ENCODE measurements at regions not wholly inside any gene's neighbourhood (a gene's known extent, or its start where the extent isn't known, plus 50 kb on each side); places are given as distances from the start of the nearest gene placed in this dataset.

- TF ChIP-seq GABPA (IDR thresholded peaks at IDR 0.05; ENCODE audit: low read depth) (no peak), POLR2AphosphoS5 (IDR thresholded peaks at IDR 0.05; ENCODE audit: low read depth) (no peak), CTCF (IDR thresholded peaks at IDR 0.05; ENCODE audit: insufficient read depth, low read length) (no peak)
- Histone ChIP-seq H3K27ac (replicated peaks) (no peak overlapping the region), H3K4me3 (replicated peaks; ENCODE audit: insufficient read depth, low read length) (no peak overlapping the region), H3K27me3 (ENCODE audit: insufficient read depth, poor library complexity, severe bottlenecking) (no peaks in the 10 kb centered on the region)
- DNase-seq (ENCODE audit: low read depth in 1 of 2, low spot score in 1 of 2) = no peak
Observed at GRCh38 chr6:169370666-169371343, 117.2 kb upstream of the THBS2 start.

- H3K27me3 ChIP-seq (ENCODE audit: insufficient read depth, poor library complexity, severe bottlenecking) = no peaks in the 10 kb centered on the region
- TF ChIP-seq GABPA (IDR thresholded peaks at IDR 0.05; ENCODE audit: low read depth) (no peak), SPI1 (IDR thresholded peaks at IDR 0.05; ENCODE audit: borderline replicate concordance, low read depth) (no peak), POLR2AphosphoS5 (IDR thresholded peaks at IDR 0.05; ENCODE audit: low read depth) (no peak), CTCF (IDR thresholded peaks at IDR 0.05; ENCODE audit: insufficient read depth, low read length) (no peak), REST (IDR thresholded peaks at IDR 0.05; ENCODE audit: insufficient replicate concordance, low read depth) (no peak)
- no peak overlapping the region for H3K4me3 ChIP-seq (replicated peaks; ENCODE audit: insufficient read depth, low read length)
- no peak overlapping the region for H3K27ac ChIP-seq (replicated peaks)
- DNase-seq (ENCODE audit: low read depth in 1 of 2, low spot score in 1 of 2) = no peak
Observed at GRCh38 chr6:169370054-169370453, 116.4 kb upstream of the THBS2 start.

- Histone ChIP-seq H3K27ac (replicated peaks) (no peak overlapping the region), H3K4me3 (replicated peaks; ENCODE audit: insufficient read depth, low read length) (no peak overlapping the region), H3K27me3 (ENCODE audit: insufficient read depth, poor library complexity, severe bottlenecking) (no peaks in the 10 kb centered on the region)
- no peak for DNase-seq (ENCODE audit: low read depth in 1 of 2, low spot score in 1 of 2)
- no peak for TF ChIP-seq POLR2AphosphoS5 (IDR thresholded peaks at IDR 0.05; ENCODE audit: low read depth)
Observed at GRCh38 chr6:169368200-169368599, 114.6 kb upstream of the THBS2 start.

GRCh38 chr6:169367507-169367906 is 113.9 kb upstream of the THBS2 start:
- DNase-seq (ENCODE audit: low read depth in 1 of 2, low spot score in 1 of 2) = no peak
- Histone ChIP-seq H3K27me3 (ENCODE audit: insufficient read depth, poor library complexity, severe bottlenecking) (no peaks in the 10 kb centered on the region), H3K4me3 (replicated peaks; ENCODE audit: insufficient read depth, low read length) (no peak overlapping the region), H3K27ac (replicated peaks) (no peak overlapping the region)
- TF ChIP-seq POLR2AphosphoS5 (IDR thresholded peaks at IDR 0.05; ENCODE audit: low read depth) (no peak), GABPA (IDR thresholded peaks at IDR 0.05; ENCODE audit: low read depth) (no peak), CTCF (IDR thresholded peaks at IDR 0.05; ENCODE audit: insufficient read depth, low read length) (no peak), REST (IDR thresholded peaks at IDR 0.05; ENCODE audit: insufficient replicate concordance, low read depth) (no peak), SPI1 (IDR thresholded peaks at IDR 0.05; ENCODE audit: borderline replicate concordance, low read depth) (no peak)
